LoVo (cell line): ENCODE measurements at regions not wholly inside any gene's neighbourhood (a gene's known extent, or its start where the extent isn't known, plus 50 kb on each side); places are given as distances from the start of the nearest gene placed in this dataset.

Experiments
- DNase-seq: peaks from one replicate; pipeline ENCODE4 v3.0.0-alpha.2; 2016; ENCODE audit warnings: low spot score

GRCh38 chr13:107104631-107105030 lies 536.7 kb upstream of the ARGLU1 start:
- DNase-seq, result no peak

GRCh38 chr13:107102676-107103075 lies 534.7 kb upstream of the ARGLU1 start:
- no peak for DNase-seq

- DNase-seq, result no peak
Observed at GRCh38 chr13:107099661-107100060, 531.7 kb upstream of the ARGLU1 start.

- DNase-seq, result no peak
Observed at GRCh38 chr13:107097916-107098315, 530.0 kb upstream of the ARGLU1 start.

- DNase-seq, result no peak
Observed at GRCh38 chr13:107095876-107096275, 527.9 kb upstream of the ARGLU1 start.

GRCh38 chr13:107091861-107092260 lies 523.9 kb upstream of the ARGLU1 start:
- DNase-seq, result no peak

GRCh38 chr13:107091428-107091827 lies 523.5 kb upstream of the ARGLU1 start:
- DNase-seq, result no peak

- no peak for DNase-seq
Observed at GRCh38 chr13:107088061-107088460, 520.1 kb upstream of the ARGLU1 start.

- no peak for DNase-seq
Observed at GRCh38 chr13:107079423-107080049, 511.6 kb upstream of the ARGLU1 start.

GRCh38 chr13:107078229-107078765 lies 510.4 kb upstream of the ARGLU1 start:
- DNase-seq, result no peak

- DNase-seq, result no peak
Observed at GRCh38 chr13:107076801-107077200, 508.9 kb upstream of the ARGLU1 start.

- DNase-seq, result no peak
Observed at GRCh38 chr13:107075576-107075975, 507.6 kb upstream of the ARGLU1 start.

GRCh38 chr13:107070792-107071191 lies 502.9 kb upstream of the ARGLU1 start:
- DNase-seq, result no peak

GRCh38 chr13:107069108-107069776 lies 501.3 kb upstream of the ARGLU1 start:
- no peak for DNase-seq

- no peak for DNase-seq
Observed at GRCh38 chr13:107067381-107067780, 499.4 kb upstream of the ARGLU1 start.

- no peak for DNase-seq
Observed at GRCh38 chr13:107066355-107066754, 498.4 kb upstream of the ARGLU1 start.

GRCh38 chr13:107065036-107065435 lies 497.1 kb upstream of the ARGLU1 start:
- no peak for DNase-seq

- no peak for DNase-seq
Observed at GRCh38 chr13:107057028-107057631, 489.2 kb upstream of the ARGLU1 start.

- no peak for DNase-seq
Observed at GRCh38 chr13:107043021-107043956, 475.4 kb upstream of the ARGLU1 start.

- no peak for DNase-seq
Observed at GRCh38 chr13:107035778-107036177, 467.8 kb upstream of the ARGLU1 start.

- no peak for DNase-seq
Observed at GRCh38 chr13:107035186-107035585, 467.2 kb upstream of the ARGLU1 start.

GRCh38 chr13:107034236-107034872 lies 466.4 kb upstream of the ARGLU1 start:
- DNase-seq, result no peak
